ENCODE measurements at regions not wholly inside any gene's neighbourhood (a gene's known extent, or its start where the extent isn't known, plus 50 kb on each side); places are given as distances from the start of the nearest gene placed in this dataset.

- peaks cover 0 to 11% of the 10 kb centered on the region in 2 experiments for H3K4me1 ChIP-seq (ENCODE audit: control insufficient read depth in 1 of 2, insufficient read depth in 1 of 2, low read depth in 1 of 2, low read length in 1 of 2)
- no peak overlapping the region for H3K4me3 ChIP-seq (ENCODE audit: low read depth in 1 of 2, low read length in 1 of 2)
- H3K36me3 ChIP-seq: no peaks in the 10 kb centered on the region
- TF ChIP-seq CTCF (IDR thresholded peaks at IDR 0.05): no peak
- no peaks in the 10 kb centered on the region for H3K27me3 ChIP-seq
- no peak overlapping the region for H3K27ac ChIP-seq
- no peaks in the 10 kb centered on the region for H3K9me3 ChIP-seq
Observed at GRCh38 chr15:94061041-94061440, 170.3 kb upstream of the MCTP2 start.

DNA sequence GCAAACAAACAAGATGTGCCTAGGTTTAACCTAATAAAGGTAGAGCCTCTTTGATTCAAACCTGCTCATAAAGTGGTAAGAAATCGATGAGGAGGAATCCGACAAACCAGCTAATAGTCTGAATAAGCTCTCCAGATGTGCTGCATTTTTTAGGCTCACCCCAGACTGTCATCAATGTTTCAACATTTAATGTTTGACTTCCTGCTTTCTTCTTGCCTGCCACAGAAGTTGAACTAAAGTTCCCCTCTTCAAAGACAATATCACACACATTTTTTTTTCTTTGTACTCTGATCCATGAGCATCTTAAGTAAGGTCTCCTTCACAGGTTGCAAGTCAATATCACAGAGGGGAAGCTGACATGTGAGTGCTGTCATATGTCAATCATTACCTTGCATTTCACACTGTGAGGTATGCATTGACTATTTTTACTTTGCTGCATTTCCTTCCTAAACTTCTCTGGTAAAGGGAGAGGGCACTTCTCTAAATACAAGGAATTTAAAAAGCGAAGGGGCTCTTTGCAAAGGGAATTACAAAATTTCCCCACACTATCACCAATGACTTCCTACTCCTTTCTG lies 172.3 kb upstream of the MCTP2 start:
- H3K9me3 ChIP-seq: no peaks in the 10 kb centered on the region
- no peak overlapping the region for H3K4me3 ChIP-seq (ENCODE audit: low read depth in 1 of 2, low read length in 1 of 2)
- peaks cover 0 to 11% of the 10 kb centered on the region in 2 experiments for H3K4me1 ChIP-seq (ENCODE audit: control insufficient read depth in 1 of 2, insufficient read depth in 1 of 2, low read depth in 1 of 2, low read length in 1 of 2)
- no peaks in the 10 kb centered on the region for H3K27me3 ChIP-seq
- H3K36me3 ChIP-seq: no peaks in the 10 kb centered on the region
- no peak overlapping the region for H3K27ac ChIP-seq
- no peak for TF ChIP-seq CTCF (IDR thresholded peaks at IDR 0.05)

DNA sequence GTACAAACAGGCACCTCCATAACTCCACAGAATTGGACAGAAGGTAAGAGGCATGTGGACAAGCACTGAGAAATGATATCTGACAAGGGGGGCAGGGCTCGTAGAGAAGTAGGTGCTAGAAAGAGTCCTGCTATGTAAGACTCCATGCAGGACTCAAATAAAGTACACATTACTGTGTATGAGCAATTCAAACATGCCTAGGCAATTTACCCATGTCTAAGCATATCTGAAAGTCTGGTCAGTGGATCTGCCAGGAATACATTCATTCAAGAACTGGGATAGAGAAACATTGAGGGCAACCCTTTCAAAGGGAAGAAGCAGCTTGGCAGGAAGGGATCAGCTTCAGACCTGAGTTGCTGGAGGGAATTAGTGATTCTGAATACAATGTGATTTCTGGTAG lies 174.1 kb upstream of the MCTP2 start:
- Histone ChIP-seq H3K4me1 (ENCODE audit: control insufficient read depth in 1 of 2, insufficient read depth in 1 of 2, low read depth in 1 of 2, low read length in 1 of 2) (peaks cover 0 to 11% of the 10 kb centered on the region in 2 experiments), H3K27ac (no peak overlapping the region), H3K36me3 (no peaks in the 10 kb centered on the region), H3K4me3 (ENCODE audit: low read depth in 1 of 2, low read length in 1 of 2) (no peak overlapping the region), H3K27me3 (no peaks in the 10 kb centered on the region), H3K9me3 (no peaks in the 10 kb centered on the region)
- TF ChIP-seq CTCF (IDR thresholded peaks at IDR 0.05): no peak

DNA sequence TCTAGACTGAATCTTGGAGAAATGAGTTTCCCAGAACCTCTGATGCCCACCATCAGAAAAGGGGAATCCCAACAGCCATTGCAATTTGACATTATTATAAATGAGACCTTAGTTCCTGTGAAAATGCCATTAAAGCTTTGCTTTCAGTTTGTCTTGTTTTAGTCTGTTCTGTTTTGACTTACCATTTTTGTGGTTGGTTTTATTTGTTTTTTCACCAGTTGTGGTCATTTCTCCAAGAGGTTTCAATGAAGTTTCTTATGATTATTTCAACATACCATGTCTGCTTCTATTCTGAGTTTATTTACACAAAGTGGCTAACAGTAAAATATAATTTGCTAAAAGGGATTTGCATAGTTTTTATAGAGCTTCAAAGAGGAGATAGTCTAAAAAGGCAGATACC lies 175.0 kb upstream of the MCTP2 start:
- Histone ChIP-seq H3K4me3 (ENCODE audit: low read depth in 1 of 2, low read length in 1 of 2) (no peak overlapping the region), H3K36me3 (no peaks in the 10 kb centered on the region), H3K27me3 (no peaks in the 10 kb centered on the region), H3K27ac (no peak overlapping the region), H3K9me3 (no peaks in the 10 kb centered on the region), H3K4me1 (ENCODE audit: control insufficient read depth in 1 of 2, insufficient read depth in 1 of 2, low read depth in 1 of 2, low read length in 1 of 2) (peaks cover 0 to 11% of the 10 kb centered on the region in 2 experiments)
- TF ChIP-seq CTCF (IDR thresholded peaks at IDR 0.05): no peak

- Histone ChIP-seq H3K27me3 (no peaks in the 10 kb centered on the region), H3K36me3 (no peaks in the 10 kb centered on the region), H3K4me1 (ENCODE audit: control insufficient read depth in 1 of 2, insufficient read depth in 1 of 2, low read depth in 1 of 2, low read length in 1 of 2) (no peaks in the 10 kb centered on the region), H3K4me3 (ENCODE audit: low read depth in 1 of 2, low read length in 1 of 2) (no peak overlapping the region), H3K27ac (no peak overlapping the region), H3K9me3 (no peaks in the 10 kb centered on the region)
- no peak for TF ChIP-seq CTCF (IDR thresholded peaks at IDR 0.05)
Observed at GRCh38 chr15:94053626-94054025, 177.7 kb upstream of the MCTP2 start.

GRCh38 chr15:94052711-94053110 lies 178.7 kb upstream of the MCTP2 start:
- peaks cover 4% of the 10 kb centered on the region for H3K27me3 ChIP-seq

More at GRCh38 chr15:94052711-94053110, 178.7 kb upstream of the MCTP2 start:
- TF ChIP-seq CTCF (IDR thresholded peaks at IDR 0.05): no peak
- Histone ChIP-seq H3K4me1 (ENCODE audit: control insufficient read depth in 1 of 2, insufficient read depth in 1 of 2, low read depth in 1 of 2, low read length in 1 of 2) (no peaks in the 10 kb centered on the region), H3K36me3 (no peaks in the 10 kb centered on the region), H3K9me3 (no peaks in the 10 kb centered on the region), H3K4me3 (ENCODE audit: low read depth in 1 of 2, low read length in 1 of 2) (no peak overlapping the region), H3K27ac (no peak overlapping the region)

Data from neutrophil (primary cell).